HG03103 (cell line): ENCODE measurements at regions not wholly inside any gene's neighbourhood (a gene's known extent, or its start where the extent isn't known, plus 50 kb on each side); places are given as distances from the start of the nearest gene placed in this dataset.

Experiments used
- ATAC-seq: cut with Tn5 transposase; IDR thresholded peaks from one replicate; pipeline ENCODE4 v1.9.1; 2021; ENCODE audit warnings: low read depth; ENCODE audit not compliant: unreplicated experiment

DNA sequence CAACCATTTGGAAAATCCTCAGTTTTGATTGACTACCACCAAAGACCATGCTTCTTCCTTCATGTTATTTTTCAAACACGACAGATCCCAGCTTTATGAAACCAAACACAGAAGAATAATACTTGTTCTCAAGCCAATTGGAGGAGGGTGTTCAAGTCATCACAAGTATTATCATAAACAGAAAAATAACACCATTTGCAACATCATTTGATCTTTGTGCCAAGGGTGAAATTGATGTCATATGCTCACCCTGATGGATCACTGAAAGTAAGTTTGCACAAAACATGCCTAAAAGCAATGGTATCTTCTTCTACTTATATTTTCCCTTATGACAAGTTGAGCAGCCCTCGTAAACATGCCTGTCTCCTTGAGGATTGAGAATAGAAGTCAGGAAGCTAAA lies 448.0 kb upstream of the ZEB2 start:
- ATAC-seq: no peak

DNA sequence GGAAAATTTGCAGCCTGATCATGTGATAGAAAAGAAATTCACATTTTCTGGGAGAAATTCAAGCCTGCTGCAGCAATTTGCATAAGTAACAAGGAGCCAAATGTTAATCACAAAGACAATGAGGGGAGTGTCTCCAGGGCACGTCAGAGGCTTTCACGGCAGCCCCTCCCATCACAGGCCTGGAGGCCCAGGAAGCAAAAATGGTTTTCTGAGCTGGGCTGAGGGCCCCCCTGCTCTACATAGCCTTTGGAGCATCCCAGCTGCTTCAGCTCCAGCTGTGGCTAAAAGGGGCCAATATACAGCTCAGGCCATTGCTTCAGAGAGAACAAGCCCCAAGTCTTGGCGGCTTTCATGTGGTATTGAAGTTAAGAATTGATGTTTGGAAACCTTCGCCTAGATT lies 445.3 kb upstream of the ZEB2 start:
- no peak for ATAC-seq

DNA sequence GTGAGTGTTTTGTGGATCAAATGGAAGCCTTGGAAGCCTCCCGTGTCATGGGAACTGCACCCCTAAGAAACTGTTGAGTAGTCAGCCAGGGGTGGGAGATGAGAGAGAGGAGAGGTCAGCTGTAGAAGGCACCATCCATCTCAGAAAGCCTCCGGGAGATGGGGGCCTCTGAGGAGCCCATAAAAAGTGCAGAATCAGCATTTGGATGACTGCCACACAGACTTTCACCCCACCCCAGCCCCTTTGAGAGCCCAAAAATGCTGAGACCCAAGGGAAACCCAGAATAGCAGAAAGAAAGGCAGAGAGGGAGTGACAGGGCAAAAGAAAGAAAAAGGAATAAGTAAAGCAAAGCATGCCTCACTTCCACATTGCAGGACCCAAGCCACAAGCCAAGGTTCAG lies 443.1 kb upstream of the ZEB2 start:
- no peak for ATAC-seq

GRCh38 chr2:144959416-144959815 lies 439.5 kb upstream of the ZEB2 start:
- ATAC-seq: no peak

DNA sequence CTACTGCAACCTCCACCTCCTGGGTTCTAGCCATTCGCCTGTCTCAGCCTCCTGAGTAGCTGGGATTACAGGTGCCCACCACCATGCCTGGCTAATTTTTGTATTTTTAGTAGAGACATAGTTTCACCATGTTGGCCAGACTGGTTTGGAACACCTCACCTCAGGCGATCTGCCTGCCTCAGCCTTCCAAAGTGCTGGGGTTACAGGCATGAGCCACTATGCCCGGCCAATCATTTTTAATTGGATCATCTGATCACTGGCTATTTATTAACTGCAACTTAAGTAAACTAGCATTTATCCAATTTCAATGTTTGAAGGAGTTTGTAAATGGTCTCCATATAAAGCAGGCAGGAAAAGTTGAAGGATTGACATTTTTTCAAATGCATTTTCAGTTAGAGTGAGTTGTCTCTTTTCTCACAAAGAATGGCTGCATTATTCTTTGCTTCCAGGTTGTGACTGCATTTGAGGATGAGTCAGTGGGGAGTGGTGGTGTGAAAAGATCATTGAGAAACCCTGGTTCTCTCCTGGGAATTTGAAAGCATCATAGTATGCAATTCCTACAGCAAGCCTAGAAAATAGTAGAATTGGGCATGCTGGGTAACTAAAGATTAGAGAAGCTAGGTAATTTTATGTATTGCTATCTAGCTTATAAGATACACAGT lies 431.1 kb upstream of the ZEB2 start:
- ATAC-seq: no peak

GRCh38 chr2:144948205-144948855 lies 428.4 kb upstream of the ZEB2 start:
- no peak for ATAC-seq

DNA sequence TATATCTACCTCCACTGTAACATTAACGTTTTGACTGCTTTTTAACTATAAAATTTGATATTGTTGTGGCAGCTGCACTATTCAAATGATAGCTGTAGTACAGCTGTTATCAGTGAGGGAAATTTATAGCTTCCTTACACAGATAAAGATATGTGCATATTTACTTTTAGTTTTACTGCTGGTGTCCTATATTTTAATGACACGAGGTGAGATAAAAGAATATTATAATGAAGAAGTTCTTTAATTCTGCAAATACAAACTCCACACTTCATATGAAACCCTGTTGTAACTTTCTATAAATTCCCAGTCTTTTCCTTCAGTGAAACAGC lies 427.8 kb upstream of the ZEB2 start:
- ATAC-seq: no peak

- ATAC-seq: no peak
Measured at GRCh38 chr2:144946263-144946662, 426.3 kb upstream of the ZEB2 start.

DNA sequence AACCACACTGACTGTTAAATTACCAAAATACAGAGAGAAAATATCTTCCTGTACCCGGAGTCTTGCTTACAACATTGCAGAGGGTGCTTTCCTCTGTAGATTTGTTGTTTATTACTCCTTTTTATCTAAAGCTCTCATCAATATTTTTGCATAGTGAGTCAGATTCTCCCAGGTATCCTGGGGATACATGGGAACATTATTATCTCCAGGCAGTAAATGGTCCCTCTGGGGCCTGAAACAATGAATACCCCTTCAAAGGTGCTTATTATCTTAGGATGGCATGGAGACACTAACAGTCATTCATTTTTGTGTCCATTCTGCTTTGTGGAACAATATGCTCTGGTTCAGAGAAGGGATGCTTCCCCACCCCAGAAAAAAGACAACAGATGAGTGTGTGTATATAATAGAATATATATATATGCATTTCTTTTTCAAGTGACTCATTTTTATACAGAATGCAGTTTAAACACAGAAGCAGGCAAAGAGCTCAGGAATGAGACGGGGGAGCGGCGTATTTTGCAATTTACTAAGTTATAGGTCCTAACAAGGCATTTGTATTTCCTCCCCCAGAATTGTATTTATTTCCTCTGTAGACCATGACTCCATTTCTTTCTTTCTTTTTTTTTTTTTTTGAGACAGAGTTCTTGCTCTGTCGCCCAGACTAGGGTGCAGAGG lies 424.8 kb upstream of the ZEB2 start:
- no peak for ATAC-seq

- no peak for ATAC-seq
Measured at GRCh38 chr2:144943986-144944385, 424.1 kb upstream of the ZEB2 start.

DNA sequence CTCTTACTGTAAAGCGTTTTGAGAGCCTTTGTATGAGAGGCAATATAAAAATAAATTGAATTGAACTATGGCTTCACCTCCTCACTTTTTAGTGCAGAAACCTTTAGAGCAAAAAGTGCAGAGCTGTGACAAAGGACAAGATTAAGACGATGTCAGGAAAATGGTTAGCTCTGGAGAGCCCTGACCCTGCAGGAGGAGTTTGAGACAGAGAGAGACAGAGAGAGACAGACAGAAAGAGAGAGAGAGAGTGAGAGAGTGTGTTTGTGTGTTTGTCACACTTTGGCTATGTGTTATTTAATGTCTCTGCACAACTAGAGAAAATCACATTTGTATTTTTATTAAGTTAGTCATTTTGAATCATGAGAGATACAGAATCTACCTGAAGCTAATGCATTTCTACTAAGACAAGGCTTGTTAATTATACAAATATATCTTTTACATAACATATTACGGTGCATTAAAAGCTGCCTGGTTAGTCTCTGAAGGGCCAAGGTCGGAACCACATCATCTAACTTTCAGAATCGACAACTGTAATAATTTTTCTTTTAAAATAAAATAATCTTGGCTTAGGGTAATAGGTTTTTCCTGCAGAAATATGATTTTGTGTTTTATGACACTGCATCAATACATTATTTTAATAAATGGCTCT lies 423.5 kb upstream of the ZEB2 start:
- ATAC-seq: no peak

DNA sequence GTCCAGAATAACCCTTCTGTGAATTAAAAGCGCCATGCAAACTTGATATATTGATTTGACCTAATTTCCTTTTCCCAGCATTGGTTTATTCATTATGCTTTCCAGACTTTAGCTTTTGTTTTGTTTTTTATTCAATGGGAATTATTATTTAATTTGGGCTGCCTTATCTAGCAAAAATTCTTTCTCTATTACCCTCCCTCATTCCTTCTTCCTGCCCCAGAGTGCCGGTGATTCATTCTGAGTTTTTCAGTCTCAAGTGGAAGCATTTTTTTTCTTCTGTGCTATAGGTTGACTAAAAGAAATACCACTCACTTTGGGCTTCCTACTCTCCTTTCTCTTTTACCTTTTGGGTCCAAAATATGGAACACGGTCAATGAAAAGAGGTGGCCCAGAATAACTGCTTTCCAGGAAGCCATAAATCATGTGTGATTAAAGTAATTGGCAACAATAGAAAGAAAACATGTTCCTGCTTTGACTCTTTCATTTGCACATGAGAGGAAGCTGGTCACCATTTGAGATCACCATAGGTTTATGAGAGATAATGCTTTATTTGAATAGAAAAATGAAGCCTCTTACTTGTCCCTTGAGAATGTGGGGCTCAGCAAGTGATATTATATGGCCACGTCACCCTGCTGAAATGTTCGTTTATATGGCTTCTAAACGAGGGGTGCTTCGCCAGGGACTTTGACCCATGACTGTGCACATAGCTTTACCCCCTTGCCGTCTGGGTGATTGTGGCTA lies 422.8 kb upstream of the ZEB2 start:
- ATAC-seq: no peak

GRCh38 chr2:144941743-144942488 lies 422.0 kb upstream of the ZEB2 start:
- ATAC-seq: no peak

DNA sequence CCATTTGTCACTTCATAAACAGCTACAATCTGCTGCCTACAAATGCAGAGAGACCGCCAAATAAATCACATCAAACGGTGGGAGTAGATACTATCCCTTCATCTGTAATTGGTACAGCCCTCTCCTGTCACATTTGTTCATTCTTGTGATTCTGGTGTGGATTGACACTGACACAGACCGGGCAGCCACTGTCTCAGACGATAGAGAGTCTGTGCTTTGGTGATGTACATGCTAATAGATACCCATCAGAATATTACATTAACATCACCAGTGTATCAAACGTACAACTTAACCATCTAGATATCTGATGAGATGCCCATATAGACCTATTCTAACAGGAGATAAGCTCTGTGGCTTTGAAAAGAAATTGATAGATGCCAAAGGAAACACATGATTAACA lies 419.7 kb upstream of the ZEB2 start:
- no peak for ATAC-seq

DNA sequence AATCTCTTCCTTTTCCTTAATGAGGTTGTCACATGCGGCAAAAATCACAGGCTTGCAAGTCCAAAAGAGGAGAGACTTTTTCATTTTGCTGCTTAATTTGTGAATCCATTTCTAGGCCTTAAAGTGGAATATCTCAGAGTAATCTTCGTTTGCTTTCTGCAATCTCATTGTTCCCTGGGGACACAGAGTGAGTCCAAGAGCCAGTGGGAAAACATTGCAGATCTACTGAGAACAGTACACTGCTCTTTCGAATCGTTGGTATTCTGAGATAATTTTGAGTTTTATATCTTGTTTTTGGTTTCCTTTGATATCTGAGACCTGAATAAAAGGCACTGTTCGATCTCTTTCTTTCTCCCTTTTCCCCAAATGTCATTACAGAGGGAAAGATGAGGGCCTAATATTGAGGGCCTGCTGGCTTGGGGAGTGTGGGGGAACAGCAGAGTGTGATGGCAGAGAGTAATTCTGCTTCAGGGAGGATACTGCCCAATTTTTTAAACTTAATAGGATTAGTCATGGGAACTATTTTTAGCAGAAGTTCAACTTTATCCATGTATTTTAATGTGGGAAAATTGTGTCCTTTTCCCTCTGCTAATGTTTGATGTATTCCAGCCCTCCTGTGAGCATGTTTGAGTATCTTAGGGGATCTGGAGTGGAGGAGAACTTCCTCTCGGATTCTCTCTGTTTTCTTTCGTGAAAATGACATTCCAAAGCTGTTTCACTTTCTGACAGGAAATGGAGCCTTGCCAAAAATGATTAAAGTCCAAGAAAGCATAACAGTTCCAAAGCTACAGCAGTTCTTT lies 418.2 kb upstream of the ZEB2 start:
- no peak for ATAC-seq

- ATAC-seq: no peak
Measured at GRCh38 chr2:144937066-144937465, 417.1 kb upstream of the ZEB2 start.

GRCh38 chr2:144936442-144936841 lies 416.5 kb upstream of the ZEB2 start:
- ATAC-seq: no peak

- ATAC-seq: no peak
Measured at GRCh38 chr2:144935736-144936135, 415.8 kb upstream of the ZEB2 start.

DNA sequence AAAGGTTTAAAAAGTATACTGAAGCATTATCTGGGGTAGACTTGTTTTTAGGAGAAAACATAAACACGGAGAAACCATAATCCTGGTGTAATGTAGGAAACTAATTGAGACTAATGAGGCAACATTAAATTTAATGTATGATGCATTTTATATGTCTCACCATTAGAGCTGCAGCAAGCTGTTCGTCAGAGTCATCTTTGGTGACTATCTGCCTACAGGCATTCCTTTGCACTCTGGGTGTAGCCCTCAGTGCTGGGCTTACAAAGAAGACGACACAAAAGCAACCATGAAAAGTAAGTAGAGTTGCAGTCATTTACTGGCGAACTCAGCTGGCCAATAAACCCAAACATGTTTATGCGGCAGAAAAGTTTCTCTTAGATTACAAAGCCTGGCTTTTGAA lies 415.3 kb upstream of the ZEB2 start:
- ATAC-seq: no peak

DNA sequence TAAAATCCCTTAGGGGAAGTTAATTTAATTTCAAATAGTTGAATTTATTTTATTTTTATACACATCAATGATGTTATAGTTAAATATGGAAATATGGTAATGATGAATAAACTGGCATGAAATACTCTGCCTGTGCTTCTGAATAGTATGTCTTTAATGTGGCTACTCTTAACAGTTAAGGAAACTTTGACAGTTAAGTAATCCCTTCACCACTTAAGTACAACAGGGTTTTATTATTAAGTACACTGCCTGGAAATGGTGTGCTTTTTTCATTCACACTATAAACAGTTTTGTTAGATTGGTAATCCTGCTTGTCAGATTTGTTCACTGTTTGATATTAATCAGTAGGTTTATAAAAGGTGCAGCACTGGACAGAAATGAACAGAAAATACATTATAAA lies 412.0 kb upstream of the ZEB2 start:
- ATAC-seq: no peak
